Stimulated activated CD4-positive, alpha-beta T cell treated with anti-CD3 and anti-CD28 coated beads, Interleukin-1b, Interleukin-23, amount 100 ng/mL, for 4 hours (primary cell): ENCODE measurements at regions not wholly inside any gene's neighbourhood (a gene's known extent, or its start where the extent isn't known, plus 50 kb on each side); places are given as distances from the start of the nearest gene placed in this dataset.

Source experiments
- DNase-seq, 2 donors: peaks; one replicate each; pipeline ENCODE4 v3.0.0-alpha.2; 2020; ENCODE audit warnings: low read depth in 2 of 2

DNA sequence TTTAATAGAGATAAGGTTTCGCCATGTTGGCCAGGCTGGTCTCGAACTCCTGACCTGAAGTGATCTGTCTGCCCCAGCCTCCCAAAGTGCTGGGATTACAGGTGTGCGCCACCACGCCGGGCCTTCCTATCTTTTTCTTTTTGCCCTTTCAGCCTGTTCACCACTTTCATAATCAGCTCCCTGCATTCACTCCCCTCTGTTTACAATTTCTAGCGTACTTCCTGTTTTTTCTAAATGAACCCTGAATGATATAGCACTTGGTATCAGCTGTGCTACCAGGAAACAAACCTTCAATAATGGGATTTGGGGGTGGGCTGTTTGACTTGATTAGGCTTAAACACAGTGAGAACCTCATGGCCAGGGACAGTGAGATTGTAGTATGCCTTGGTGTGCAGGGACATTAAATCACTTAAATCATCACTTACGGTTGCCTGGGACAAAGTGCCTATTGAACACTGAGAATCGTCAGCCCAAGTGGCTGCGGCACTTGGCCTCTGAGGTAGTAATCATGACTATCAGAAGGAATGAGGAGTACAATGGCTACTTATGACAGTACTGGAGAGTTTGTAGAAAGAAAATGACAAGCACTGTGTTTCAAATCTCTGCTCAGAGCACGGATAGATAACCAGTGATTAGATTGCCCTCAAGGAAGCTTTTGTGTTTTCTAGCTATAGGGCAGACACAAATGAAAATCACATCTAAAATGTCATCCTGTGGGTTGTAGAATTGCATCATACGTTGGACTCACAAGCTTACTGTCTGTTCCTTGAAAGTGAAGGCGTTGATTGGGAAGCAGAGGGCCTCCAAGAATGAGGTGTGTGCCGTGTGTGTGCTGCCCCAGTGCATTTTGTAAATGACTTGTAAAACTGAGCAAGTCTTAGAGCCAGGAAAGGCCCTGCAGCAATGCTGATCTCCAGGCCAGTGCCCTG, 661.8 kb downstream of the MATN1 start:
- no peak for DNase-seq

DNA sequence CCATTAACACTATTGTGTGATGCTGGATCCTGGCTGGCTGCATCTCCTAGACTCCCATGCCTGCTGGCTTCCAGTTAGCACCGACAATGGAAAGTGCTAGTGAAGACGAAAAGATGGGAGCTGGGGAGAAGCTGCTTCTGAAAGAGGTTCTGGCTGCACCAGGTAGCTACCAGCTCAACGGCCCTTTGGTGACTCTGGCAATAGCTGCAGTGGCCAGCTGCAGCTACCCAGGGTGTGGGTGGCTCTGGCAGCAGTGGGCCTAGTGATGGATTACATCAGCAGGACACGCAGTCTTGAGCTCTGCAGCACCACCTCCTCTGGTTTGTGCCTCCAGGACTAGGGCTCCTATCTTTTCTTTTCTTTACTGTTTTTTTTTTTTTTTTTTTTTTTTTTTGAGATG, 662.6 kb downstream of the MATN1 start:
- no peak for DNase-seq

DNA sequence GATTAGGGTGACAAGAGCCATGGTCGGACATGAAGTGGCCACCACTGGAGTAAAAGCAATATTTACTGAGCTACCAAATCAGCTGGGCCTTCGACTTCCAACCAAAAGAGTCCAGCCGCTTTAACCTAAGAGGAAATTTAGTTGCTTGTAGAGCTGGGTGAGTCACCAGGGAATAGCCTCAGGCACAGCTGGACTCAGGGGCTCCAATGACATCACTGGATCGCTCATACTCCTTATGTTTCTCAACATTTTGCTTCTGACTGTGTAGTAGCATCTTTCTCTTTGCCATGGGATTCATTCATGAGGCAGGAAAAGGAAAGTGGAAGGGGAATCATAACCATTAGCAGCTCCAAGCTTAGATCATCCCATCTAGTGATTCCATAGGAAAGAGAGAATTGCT, 664.4 kb downstream of the MATN1 start:
- no peak for DNase-seq

DNA sequence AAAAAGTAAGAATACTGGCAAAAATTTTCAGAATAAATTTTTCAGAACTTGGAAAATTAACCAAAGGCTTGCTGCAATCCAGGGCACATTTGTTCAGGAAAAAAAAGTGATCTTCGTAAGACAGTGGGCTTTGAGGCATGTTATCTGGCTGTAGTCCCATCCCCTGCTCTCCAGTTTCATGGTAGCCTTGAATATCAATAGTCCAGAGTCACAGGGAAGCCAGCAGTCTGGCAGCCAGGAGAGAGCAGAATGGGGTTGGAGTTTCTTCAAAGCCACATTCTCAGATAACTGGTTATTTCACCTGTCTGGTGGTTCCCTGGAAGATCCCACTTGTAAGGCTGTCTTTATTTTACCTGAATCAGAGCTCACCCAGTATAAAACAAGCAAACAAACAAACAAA, 669.3 kb downstream of the MATN1 start:
- no peak for DNase-seq

DNA sequence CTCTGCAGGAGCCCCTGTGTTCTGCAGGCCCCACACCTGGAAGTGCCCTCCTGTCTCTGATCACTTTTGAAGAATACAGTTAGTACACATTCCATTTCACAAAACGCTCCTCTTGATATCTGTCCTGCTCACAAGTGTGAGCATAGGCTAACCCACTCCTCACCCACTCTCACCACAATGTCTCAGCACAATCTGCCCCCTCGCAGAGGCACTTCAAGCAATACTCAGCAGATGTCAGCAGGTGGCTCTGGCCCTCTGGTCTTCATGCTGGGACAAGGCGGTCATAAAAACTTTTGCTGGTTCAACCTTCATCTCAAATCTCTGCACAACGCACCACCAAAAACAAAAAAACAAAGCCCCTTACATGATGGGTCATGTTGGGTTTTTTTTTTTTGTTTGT, 671.2 kb downstream of the MATN1 start:
- no peak for DNase-seq

DNA sequence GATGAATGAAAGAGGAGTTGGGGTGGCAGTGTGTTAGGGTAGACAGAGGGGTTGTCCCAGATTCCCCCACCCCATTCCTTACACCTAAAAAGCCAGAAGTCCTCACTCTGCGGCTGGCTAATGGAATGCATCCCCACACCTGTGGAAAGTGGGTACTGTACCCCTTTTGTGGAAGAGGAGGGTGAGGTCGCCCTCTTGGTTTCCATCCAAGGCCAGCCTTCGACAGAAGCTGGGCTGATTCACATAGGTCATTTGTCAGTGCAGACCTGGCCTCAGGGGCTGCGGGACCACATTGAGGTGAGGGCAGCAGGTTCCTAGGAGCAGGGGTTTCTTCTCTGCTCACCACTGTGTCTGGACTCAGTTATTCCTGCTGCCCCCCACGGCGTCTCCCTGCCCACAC, 671.6 kb downstream of the MATN1 start:
- DNase-seq, result no peak

DNA sequence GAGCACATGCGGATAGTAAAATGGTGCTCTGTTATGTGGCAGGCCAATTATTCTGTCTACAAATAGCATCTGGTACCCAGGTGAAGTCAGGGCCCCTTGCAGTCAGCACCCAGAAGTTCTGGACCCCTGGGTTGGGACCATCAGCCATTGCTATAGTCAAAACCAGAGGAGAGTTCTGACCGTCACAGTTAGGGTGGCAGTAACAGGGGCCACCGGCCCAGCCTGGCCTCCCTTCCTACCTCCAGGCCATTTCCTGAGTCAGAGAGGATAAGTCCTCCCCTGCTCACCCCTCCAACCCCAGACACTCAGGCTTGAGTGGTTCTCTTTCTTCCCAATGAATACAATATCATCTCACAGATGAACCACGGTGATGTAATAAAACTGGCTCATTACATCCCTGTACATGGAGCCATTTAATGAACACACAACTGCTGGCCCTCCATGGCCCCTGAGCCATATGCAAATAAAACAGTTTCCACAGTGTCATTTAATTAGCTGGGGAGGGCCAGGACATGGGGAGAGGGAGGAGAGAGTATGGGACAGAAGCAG, 673.6 kb downstream of the MATN1 start:
- DNase-seq, result no peak

DNA sequence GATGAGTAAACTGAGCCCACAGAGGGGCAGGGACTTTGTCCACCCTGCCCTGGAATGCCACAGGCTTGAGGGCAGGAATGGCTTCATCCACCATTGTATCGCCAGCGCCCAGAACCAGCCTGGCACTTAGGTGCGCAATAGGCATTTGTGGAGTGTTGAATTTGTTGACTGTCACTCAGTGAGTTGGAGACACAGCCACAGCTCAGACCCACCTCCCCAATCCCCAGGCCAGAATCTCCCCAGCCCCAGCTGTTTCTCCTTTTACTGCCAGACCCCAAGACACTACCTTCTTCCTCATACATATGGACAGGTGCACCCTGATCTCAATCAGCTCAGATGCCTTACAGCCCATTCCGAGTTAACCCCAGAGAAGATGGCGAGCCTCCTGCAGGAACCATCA, 674.5 kb downstream of the MATN1 start:
- DNase-seq, result no peak

DNA sequence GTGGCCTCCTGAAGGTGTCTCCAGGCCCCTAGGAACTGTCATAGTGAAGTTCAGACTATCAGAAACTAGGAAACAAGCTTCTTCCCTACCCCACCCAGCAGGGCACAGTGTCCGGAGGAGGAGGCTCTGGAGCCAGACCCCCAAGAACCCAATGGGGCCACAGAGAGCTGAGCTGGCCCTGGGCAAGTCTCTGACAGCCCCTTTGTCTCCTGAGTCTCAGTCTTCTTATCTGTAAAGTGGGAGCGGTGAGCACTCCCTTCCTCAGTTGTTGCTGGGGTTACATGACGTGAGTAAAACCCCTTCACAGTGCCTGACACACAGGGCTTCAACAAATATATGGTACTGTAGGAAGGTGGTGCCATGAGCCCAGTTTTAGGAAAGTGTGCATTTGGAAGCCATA, 675.8 kb downstream of the MATN1 start:
- DNase-seq, result no peak

DNA sequence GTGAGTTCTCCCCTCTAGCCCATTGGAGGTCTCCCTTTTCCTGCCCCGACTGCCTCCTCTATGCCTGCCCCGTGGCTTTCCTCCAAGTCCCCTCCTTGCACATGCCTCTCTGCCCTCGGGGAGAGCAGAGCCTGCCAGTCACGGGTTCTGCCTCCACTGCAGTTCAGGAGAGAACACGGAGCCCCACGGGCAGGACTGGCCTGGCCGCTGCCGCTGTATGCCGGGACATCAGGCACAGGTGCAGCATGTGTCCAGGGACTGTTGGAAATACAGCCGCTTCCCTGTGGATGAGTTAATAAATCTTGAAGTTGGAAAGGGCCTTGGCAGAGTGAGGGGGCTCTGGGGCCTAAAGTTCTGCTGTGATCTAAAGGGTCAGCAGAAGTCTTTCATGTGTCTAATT, 676.6 kb downstream of the MATN1 start:
- DNase-seq, result no peak

DNA sequence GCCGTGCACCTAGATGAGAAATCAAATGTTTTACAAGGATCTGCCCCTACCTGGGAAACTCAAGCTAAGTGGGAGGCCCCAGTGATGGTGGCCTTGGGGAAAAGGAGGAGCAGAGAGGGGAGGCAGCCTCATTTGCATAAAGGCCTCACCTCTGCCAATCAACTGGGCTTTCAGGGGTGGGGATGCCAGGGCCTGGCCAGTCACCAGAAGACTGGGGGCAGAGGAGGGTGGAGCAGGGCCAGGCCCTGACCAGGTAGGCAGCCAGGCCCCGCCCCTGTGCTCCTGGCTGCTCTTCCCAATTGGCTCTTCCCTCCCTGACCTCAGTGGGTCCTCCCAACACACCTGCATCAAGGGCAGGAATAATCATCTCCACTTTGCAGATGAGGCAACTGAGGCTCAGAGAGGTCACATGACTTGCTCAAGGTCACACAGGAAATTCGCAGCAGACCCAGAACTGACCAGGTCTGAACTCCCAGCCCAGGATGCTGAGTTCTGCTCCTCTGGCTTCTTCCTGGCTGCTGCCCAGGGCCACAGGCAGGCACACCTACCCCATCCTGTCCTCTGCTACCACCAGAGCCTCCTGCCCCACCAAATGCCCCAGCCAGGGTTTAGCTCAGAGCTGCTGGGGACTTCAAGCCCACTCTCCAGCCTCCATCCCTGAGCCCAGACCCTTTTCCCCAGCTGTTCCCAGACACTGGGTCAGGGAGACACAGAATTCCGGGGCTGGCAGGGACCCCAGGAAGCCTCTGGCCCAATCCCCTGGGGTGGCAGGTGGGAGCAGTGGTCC, 677.9 kb downstream of the MATN1 start:
- no peak for DNase-seq

DNA sequence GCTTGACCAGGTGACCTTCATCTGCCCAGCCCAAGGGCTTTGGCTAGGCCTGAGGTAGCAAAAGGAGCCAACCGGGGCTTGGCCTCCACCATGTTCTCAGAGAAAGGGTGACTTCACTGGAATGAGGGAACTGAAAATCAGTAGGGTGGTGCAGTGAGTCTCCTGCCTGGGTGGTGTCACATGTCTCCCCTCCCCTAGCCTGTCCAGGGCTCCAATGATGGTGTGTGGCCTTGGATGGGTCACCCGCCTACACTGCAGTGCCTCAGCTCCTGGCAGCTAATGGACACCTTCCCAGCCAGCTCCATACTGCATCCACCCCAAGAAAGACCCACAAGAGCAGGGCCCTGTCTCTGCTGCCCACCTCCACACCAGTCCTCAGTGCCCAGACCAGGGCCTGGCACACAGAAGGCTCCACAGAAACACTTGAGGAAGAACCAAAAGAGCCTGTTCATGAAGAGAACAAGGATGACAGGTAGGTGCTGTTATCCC, 678.7 kb downstream of the MATN1 start:
- DNase-seq, result no peak

DNA sequence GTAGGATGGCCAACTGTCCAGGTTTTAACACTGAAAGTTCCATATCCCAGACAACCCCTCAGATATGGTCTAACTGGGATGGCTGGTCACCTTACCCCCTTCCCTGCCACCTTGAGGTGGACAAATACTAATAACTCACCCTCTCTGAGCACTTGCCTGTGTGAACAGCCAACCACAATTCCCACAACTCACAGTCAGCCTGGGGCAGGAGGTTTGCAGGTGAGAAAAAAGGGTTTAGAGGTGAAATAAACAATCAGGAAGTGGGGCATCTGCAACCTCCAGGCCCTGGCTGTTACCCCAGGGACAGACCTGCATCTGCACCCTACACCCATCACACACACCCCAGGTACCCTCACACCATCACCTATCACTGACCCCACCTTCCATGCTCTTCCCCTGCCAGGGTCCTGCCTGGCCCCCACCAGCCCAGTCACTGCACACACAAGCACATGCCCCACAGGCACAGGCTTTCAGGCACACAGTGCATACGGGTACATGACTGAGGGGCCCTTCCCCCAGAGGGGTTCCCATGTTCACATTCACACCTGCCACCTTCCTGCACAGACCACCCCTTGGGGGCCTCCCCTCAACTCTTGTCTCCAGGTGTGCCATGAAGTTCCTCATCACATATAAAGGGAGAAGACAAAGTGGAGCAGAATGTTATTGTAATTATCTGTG, 679.5 kb downstream of the MATN1 start:
- no peak for DNase-seq

DNA sequence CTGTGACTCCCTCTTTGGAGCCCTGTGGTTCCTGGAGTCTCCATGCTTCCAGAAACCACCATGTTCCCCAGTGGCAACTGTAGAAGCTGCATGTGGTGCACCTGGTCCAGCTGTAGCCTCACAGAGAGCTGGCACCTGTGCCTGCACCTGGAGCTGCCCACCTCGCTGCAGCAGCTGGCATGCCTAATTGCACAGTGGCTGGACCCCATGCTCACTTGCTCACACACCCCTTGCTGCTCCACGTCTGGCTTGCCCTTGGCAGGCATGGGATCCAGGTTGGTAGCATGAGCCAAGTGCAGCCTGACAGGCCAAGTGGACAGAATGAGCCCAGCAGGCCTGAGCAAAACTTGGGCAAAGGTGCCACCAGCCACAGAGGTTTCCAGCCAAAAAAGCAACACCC, 680.1 kb downstream of the MATN1 start:
- DNase-seq, result no peak

DNA sequence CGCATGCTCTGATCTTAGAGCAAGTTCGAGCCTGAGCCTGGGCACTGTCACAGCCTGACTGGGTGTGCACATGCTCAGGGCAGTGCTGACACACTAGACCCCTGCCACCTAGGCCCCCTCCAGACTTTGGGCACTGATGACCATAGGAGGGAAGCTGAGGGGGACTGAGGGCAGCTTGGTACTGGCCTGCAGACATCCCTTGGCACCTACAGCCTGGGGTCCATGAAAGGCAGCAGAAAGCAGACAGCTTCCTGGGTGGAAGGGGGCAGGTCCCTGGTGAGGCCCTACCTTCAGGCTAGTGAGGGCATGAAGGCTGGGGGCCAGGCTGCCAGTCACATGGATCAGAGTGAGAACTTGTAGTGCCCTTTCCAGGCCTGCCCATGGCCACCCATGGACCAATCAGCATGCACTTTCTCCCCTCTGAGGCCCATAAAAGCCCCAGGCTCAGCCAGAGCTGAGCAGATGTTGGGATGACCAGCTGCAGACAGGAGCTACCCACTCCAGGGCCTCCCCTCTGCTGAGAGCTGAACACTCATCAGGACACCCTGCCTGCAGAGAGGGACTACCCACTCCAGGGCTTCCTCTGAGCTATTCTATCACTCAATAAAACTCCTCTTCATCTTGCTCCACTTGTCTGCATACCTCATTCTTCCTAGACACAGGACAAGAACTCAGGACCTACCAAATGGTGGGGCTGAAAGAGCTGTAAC, 680.8 kb downstream of the MATN1 start:
- DNase-seq, result no peak

DNA sequence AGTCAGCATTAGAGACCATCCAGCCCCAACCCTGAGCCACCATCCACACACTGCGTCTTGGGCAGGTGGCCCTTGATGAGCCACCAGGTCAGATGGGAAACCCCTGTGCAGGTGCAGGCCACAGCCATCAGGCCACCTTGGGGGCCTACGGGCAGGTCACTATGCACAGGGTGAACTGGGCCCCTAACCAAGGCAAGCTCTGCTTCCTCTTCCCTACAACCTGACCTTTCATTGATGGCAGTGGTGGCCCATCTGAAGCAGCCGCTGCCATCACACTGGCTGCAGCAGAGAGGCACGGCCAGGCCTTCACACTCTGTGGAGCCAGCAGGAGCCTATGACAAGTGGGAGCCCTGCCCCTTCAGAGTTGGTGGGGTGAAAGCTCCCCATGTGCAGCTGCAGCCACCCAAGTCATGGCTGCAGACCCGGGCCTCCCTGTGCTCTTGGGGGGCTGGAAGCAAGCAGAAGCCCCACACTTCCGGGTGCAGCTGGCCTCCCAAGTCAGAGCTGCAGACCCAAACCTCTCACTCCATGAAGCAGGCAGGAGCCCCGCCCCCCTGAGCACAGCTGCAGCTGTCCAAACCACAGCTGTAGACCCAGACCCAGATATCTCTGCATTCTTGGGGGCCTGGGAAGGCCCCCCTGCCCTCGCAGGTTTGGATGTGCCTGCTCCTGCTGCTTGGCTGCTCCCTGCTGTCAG, 681.5 kb downstream of the MATN1 start:
- no peak for DNase-seq

DNA sequence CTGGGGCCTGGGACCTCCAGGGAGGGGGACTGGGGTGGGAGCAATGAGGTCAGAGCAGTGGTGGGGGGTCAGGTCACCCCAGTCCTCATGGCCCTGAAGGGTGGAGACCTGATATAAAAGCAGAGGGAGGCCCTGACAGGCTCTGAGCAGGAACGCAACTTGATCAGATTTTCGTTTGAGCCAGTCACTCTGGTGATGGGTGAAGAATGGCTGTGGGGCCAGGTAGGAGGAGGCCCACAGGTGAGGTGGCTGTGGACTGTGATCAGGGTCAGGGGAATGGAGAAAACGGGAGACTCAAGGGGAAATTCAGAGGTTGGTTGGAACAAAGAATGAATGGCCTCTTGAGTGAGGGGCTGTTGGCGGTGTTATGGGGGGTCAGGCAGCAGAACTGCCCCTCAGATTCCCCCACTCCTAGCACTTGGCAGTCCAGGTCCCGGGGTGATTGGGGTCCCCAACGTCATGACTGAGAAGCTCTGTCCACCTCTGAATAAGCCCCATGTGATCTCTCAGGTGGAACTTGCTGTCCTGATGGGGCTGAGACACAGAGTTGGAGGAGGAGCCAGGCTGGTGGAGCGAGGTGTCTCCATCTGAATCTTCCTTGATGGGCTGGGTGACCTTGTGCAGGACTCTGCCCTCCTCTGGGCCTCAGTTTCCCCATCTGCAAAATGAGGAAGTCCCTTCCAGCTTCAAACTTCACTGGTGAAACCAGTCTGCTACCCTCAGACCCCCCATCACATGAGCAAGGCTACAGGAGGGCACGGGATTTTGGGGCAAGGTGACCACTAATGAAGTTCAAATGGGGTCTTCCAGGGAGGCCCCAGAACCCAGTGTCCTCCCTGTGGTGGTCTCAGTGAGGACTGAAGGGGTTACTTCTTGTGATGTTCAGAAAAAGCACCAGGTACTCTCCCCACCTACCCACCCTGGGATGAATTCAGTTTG, 683.0 kb downstream of the MATN1 start:
- DNase-seq, result no peak

DNA sequence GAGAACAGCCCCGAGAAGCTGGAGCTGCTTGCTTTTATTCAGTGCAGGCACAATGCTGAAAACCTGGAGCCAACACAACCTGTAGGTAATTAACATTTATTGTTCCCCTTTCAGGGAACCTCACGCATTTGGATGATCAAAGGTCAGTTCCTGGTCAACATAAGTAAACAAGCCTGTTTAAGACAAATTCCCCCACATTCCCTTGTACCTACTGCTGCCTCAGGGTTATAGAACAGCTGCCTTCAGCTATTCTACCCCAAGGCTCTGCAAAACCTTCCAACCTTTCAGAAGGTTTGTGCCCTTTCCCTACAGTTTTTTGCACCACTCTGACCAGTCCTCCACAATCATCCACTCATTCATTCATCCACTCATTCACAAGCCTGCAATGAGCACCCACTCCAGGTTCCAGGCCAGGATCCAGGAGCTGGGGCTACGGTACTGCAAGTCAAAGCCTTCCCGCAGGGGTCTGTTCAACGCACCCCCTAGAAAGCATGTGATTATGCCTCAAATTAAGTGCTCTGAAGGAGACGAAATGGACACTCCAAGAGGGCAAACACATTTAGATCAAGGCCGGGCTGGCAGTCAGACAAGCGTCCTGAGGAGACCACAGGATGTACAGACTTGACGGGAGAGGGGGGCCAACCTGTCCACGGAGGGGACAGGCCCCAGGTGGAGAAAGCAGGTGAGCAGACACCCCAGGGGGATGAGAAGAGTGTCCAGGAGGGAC, 683.9 kb downstream of the MATN1 start:
- no peak for DNase-seq
